ENCODE measurements at regions not wholly inside any gene's neighbourhood (a gene's known extent, or its start where the extent isn't known, plus 50 kb on each side); places are given as distances from the start of the nearest gene placed in this dataset.

GRCh38 chr14:61847861-61848260, 85.6 kb downstream of the SNAPC1 start:
- no peak for DNase-seq

GRCh38 chr14:61854898-61855297, 92.7 kb downstream of the SNAPC1 start:
- no peak for DNase-seq

GRCh38 chr14:61860294-61860918, 98.2 kb downstream of the SNAPC1 start:
- no peak for DNase-seq

GRCh38 chr14:61861320-61861865, 99.2 kb downstream of the SNAPC1 start:
- no peak for DNase-seq

- no peak for DNase-seq
Observed at GRCh38 chr14:61864329-61864898, 102.2 kb downstream of the SNAPC1 start.

GRCh38 chr14:61866932-61867920, 105.0 kb downstream of the SNAPC1 start:
- DNase-seq, result no peak

GRCh38 chr14:61868846-61869245, 106.6 kb downstream of the SNAPC1 start:
- DNase-seq, result no peak

GRCh38 chr14:61870163-61870562, 107.9 kb downstream of the SNAPC1 start:
- no peak for DNase-seq

GRCh38 chr14:61872452-61872851, 110.2 kb downstream of the SNAPC1 start:
- DNase-seq, result no peak

GRCh38 chr14:61875483-61875882, 113.3 kb downstream of the SNAPC1 start:
- DNase-seq, result peak in 1 of 14 donors; percentile 97

GRCh38 chr14:61876362-61877034, 114.3 kb downstream of the SNAPC1 start:
- peak in 1 of 14 donors; percentile 96 for DNase-seq

GRCh38 chr14:61877035-61877390, 114.8 kb downstream of the SNAPC1 start:
- DNase-seq, result no peak

- peak in 1 of 14 donors; percentile 17 for DNase-seq
Observed at GRCh38 chr14:61877768-61878167, 115.5 kb downstream of the SNAPC1 start.

- DNase-seq, result no peak
Observed at GRCh38 chr14:61878931-61879330, 116.7 kb downstream of the SNAPC1 start.

GRCh38 chr14:61881046-61881445, 118.8 kb downstream of the SNAPC1 start:
- DNase-seq, result no peak

GRCh38 chr14:61884711-61885110, 122.5 kb downstream of the SNAPC1 start:
- no peak for DNase-seq

GRCh38 chr14:61885203-61885961, 123.2 kb downstream of the SNAPC1 start:
- DNase-seq, result no peak

- no peak for DNase-seq
Observed at GRCh38 chr14:61887628-61888027, 125.4 kb downstream of the SNAPC1 start.

- DNase-seq, result no peak
Observed at GRCh38 chr14:61889914-61890351, 127.7 kb downstream of the SNAPC1 start.

- DNase-seq, result no peak
Observed at GRCh38 chr14:61891170-61891569, 128.9 kb downstream of the SNAPC1 start.

GRCh38 chr14:61891810-61892209, 129.6 kb downstream of the SNAPC1 start:
- DNase-seq, result no peak

Data from C1 segment of cervical spinal cord (tissue), 14 donors.